Neural cell (in vitro differentiated cells): ENCODE measurements at regions not wholly inside any gene's neighbourhood (a gene's known extent, or its start where the extent isn't known, plus 50 kb on each side); places are given as distances from the start of the nearest gene placed in this dataset.

Source experiments
- EP300 ChIP-seq: fragments of 450-650 bp; conservative IDR thresholded peaks from 2 replicates; pipeline ENCODE4 v1.6.1; 2014; ENCODE audit warnings: antibody characterized with exemption, mild to moderate bottlenecking, moderate library complexity; ENCODE audit not compliant: poor library complexity, severe bottlenecking
- MXI1 ChIP-seq: fragments of 450-650 bp; conservative IDR thresholded peaks from 2 replicates; pipeline ENCODE4 v1.6.1; 2014; ENCODE audit warnings: antibody characterized with exemption, mild to moderate bottlenecking; ENCODE audit not compliant: poor library complexity, severe bottlenecking
- RAD21 ChIP-seq: fragments of 450-650 bp; conservative IDR thresholded peaks from 2 replicates; pipeline ENCODE4 v1.6.1; 2014; ENCODE audit warnings: antibody characterized with exemption, mild to moderate bottlenecking, moderate library complexity
- SMC3 ChIP-seq: fragments of 450-650 bp; conservative IDR thresholded peaks from 2 replicates; pipeline ENCODE4 v1.6.1; 2014; ENCODE audit warnings: antibody characterized with exemption, mild to moderate bottlenecking, moderate library complexity; ENCODE audit not compliant: poor library complexity
- TF ChIP-seq, protein P1 (sequence below): fragments of 450-650 bp; IDR thresholded peaks from 2 replicates; pipeline ENCODE4 v1.5.1; 2014; ENCODE audit warnings: antibody characterized with exemption, mild to moderate bottlenecking, moderate library complexity; ENCODE audit not compliant: poor library complexity, severe bottlenecking

DNA sequence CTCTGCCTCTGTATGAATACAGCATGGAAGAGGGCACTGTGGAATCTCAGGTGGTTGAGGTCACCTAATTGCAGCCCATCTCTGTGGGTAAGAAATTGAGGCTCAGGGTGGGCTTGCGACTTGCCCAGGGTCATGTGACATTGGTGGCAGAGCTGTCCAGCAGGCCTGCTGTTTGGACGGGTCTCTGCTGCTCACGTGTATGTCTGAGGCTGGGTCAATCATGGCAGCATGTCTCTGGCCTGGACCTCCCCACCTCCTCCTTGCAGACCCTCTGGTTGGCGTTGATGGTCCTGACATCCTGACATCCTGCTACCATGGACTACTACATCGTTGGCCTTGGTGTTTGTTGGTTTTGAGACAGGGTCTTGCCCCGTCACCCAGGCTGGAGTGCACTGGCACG is 64.3 kb upstream of the HPCAL1 start:
- TF ChIP-seq, protein P1, sequence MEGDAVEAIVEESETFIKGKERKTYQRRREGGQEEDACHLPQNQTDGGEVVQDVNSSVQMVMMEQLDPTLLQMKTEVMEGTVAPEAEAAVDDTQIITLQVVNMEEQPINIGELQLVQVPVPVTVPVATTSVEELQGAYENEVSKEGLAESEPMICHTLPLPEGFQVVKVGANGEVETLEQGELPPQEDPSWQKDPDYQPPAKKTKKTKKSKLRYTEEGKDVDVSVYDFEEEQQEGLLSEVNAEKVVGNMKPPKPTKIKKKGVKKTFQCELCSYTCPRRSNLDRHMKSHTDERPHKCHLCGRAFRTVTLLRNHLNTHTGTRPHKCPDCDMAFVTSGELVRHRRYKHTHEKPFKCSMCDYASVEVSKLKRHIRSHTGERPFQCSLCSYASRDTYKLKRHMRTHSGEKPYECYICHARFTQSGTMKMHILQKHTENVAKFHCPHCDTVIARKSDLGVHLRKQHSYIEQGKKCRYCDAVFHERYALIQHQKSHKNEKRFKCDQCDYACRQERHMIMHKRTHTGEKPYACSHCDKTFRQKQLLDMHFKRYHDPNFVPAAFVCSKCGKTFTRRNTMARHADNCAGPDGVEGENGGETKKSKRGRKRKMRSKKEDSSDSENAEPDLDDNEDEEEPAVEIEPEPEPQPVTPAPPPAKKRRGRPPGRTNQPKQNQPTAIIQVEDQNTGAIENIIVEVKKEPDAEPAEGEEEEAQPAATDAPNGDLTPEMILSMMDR: no peak
- TF ChIP-seq SMC3 (no peak), EP300 (no peak), MXI1 (no peak), RAD21 (no peak)
